ENCODE measurements at regions not wholly inside any gene's neighbourhood (a gene's known extent, or its start where the extent isn't known, plus 50 kb on each side); places are given as distances from the start of the nearest gene placed in this dataset.

- TF ChIP-seq, protein P1, sequence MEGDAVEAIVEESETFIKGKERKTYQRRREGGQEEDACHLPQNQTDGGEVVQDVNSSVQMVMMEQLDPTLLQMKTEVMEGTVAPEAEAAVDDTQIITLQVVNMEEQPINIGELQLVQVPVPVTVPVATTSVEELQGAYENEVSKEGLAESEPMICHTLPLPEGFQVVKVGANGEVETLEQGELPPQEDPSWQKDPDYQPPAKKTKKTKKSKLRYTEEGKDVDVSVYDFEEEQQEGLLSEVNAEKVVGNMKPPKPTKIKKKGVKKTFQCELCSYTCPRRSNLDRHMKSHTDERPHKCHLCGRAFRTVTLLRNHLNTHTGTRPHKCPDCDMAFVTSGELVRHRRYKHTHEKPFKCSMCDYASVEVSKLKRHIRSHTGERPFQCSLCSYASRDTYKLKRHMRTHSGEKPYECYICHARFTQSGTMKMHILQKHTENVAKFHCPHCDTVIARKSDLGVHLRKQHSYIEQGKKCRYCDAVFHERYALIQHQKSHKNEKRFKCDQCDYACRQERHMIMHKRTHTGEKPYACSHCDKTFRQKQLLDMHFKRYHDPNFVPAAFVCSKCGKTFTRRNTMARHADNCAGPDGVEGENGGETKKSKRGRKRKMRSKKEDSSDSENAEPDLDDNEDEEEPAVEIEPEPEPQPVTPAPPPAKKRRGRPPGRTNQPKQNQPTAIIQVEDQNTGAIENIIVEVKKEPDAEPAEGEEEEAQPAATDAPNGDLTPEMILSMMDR (conservative IDR thresholded peaks at IDR 0.05; ENCODE audit: low read length), result no peak
- TF ChIP-seq EZH2phosphoT487 (IDR thresholded peaks at IDR 0.05; ENCODE audit: borderline replicate concordance, low read depth, low read length), result no peak
Observed at GRCh38 chr15:87570206-87570605, 686.3 kb downstream of the NTRK3 start.

All from OCI-LY7 (cell line).